ENCODE measurements at regions not wholly inside any gene's neighbourhood (a gene's known extent, or its start where the extent isn't known, plus 50 kb on each side); places are given as distances from the start of the nearest gene placed in this dataset.
"Not testable (repeated sequence)": the region's sequence is repeated elsewhere in the genome, so short reads cannot be mapped to it uniquely, and the experiment has no call there.

- no peak for DNase-seq (ENCODE audit: low read depth)
- H3K4me3 ChIP-seq (ENCODE audit: low read depth, low read length): no peak overlapping the region
- no peak for TF ChIP-seq CTCF (IDR thresholded peaks at IDR 0.05; ENCODE audit: low read depth, low read length, missing control alignments)
Observed at GRCh38 chr1:220966881-220967611, 87.8 kb downstream of the HLX start.

GRCh38 chr1:220967911-220968310 lies 88.7 kb downstream of the HLX start:
- TF ChIP-seq CTCF (IDR thresholded peaks at IDR 0.05; ENCODE audit: low read depth, low read length, missing control alignments): no peak
- DNase-seq (ENCODE audit: low read depth): no peak
- H3K4me3 ChIP-seq (ENCODE audit: low read depth, low read length): no peak overlapping the region

GRCh38 chr1:220969281-220969680 lies 90.0 kb downstream of the HLX start:
- H3K4me3 ChIP-seq (ENCODE audit: low read depth, low read length); DNase-seq (ENCODE audit: low read depth): not testable (repeated sequence)

- DNase-seq (ENCODE audit: low read depth): no peak
- TF ChIP-seq CTCF (IDR thresholded peaks at IDR 0.05; ENCODE audit: low read depth, low read length, missing control alignments): no peak
- no peak overlapping the region for H3K4me3 ChIP-seq (ENCODE audit: low read depth, low read length)
Observed at GRCh38 chr1:220970311-220970710, 91.1 kb downstream of the HLX start.

GRCh38 chr1:220971221-220971620 lies 92.0 kb downstream of the HLX start:
- DNase-seq (ENCODE audit: low read depth): no peak
- H3K4me3 ChIP-seq (ENCODE audit: low read depth, low read length): no peak overlapping the region
- TF ChIP-seq CTCF (IDR thresholded peaks at IDR 0.05; ENCODE audit: low read depth, low read length, missing control alignments): no peak

GRCh38 chr1:220974431-220974830 lies 95.2 kb downstream of the HLX start:
- H3K4me3 ChIP-seq (ENCODE audit: low read depth, low read length): no peak overlapping the region
- no peak for TF ChIP-seq CTCF (IDR thresholded peaks at IDR 0.05; ENCODE audit: low read depth, low read length, missing control alignments)

GRCh38 chr1:220976390-220976789 lies 97.1 kb downstream of the HLX start:
- no peak for TF ChIP-seq CTCF (IDR thresholded peaks at IDR 0.05; ENCODE audit: low read depth, low read length, missing control alignments)

More at GRCh38 chr1:220974431-220974830, 95.2 kb downstream of the HLX start:
- DNase-seq (ENCODE audit: low read depth): no peak

More at GRCh38 chr1:220976390-220976789, 97.1 kb downstream of the HLX start:
- no peak for DNase-seq (ENCODE audit: low read depth)
- H3K4me3 ChIP-seq (ENCODE audit: low read depth, low read length): no peak overlapping the region
